Activated CD8-positive, alpha-beta memory T cell treated with anti-CD3 and anti-CD28 coated beads for 24 hours (primary cell): ENCODE measurements at regions not wholly inside any gene's neighbourhood (a gene's known extent, or its start where the extent isn't known, plus 50 kb on each side); places are given as distances from the start of the nearest gene placed in this dataset.

ENCODE experiments used
- DNase-seq: peaks from one replicate; pipeline ENCODE4 v3.0.0-alpha.2; 2020

DNA sequence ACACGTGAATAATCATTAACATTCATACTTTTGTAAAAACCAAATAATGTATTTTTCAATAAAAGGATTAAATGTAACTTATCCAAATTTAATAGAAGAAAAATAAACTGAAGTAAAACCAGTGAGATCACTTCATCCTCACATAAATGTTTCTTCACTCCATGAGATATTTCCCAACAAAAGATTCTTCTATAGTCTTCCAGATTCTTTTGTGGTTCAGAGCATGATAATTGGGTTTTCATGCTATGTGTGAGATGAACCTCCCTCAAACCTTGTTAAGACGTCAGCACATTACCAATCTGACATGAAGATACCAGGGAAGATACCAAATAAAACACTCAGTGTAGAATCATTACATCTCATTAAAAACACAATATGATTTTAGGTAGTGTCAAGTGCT, 62.9 kb upstream of the OXGR1 start:
- no peak for DNase-seq

GRCh38 chr13:97058391-97058790, 64.1 kb upstream of the OXGR1 start:
- no peak for DNase-seq

- DNase-seq, result no peak
Measured at GRCh38 chr13:97058926-97059325, 64.7 kb upstream of the OXGR1 start.

DNA sequence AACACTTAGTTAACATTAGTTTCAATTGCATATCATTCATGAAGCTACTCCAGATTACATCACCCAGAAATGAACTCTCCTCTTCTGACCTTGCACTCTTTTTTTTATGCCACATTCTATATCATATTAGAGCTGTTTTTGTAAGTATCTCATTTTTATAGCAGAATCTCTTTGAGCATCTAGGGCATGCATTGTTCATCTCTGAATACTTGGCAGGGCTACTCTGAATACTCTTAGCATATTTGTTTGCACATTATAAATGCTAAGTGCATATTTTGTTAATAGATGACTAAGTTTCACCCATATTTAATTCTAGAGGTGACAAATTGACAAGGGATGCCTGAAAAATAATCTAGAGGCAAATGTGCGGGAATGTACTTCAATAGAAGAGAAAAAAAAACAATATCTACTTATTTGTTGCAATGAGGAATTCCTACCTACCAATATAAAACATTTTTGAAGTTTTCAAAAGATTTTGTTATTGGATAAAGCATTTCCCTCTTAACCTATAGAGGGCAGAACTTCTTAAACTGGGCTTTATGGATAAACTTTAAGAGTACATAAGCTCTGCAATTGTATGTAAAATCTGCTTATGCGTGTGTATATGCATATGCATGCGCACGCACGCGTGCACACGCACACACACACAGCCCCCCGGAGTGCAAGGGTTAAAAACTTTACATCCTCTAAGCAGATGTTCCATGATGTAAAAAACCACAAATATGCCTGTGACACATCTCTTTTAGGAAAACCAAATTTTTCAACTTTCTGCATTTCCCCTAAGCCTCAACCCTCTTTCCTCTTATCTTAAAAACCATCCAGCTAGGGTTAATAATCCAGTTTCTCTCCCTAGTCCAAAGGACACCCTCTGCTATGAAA, 73.0 kb upstream of the OXGR1 start:
- no peak for DNase-seq

- DNase-seq, result no peak
Measured at GRCh38 chr13:97068151-97068550, 73.9 kb upstream of the OXGR1 start.

GRCh38 chr13:97069050-97069815, 75.0 kb upstream of the OXGR1 start:
- no peak for DNase-seq

GRCh38 chr13:97072297-97072696, 78.0 kb upstream of the OXGR1 start:
- DNase-seq, result no peak

- no peak for DNase-seq
Measured at GRCh38 chr13:97074618-97075017, 80.3 kb upstream of the OXGR1 start.

GRCh38 chr13:97076898-97077297, 82.6 kb upstream of the OXGR1 start:
- DNase-seq, result no peak

GRCh38 chr13:97077341-97077740, 83.1 kb upstream of the OXGR1 start:
- DNase-seq, result no peak

DNA sequence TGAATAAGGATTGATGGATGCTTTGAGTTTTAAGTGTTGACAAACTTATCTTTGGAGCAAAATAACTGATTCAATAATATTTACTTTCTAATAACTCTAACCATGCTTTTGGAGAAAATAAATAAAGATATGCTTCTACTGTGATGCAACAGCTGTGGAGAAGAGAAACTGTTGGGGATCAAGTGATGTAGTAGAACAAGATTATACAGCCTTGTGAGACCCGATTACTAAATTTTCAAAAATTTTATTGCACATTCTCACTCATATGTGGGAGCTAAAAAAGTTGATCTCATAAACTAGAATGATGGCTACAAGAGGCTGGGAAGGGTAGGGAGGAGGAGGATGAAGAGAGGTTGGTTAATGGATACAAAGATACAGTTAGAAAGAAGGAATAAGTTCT, 85.5 kb upstream of the OXGR1 start:
- DNase-seq, result no peak

GRCh38 chr13:97082461-97083207, 88.4 kb upstream of the OXGR1 start:
- no peak for DNase-seq

GRCh38 chr13:97091196-97091595, 96.9 kb upstream of the OXGR1 start:
- DNase-seq, result no peak

DNA sequence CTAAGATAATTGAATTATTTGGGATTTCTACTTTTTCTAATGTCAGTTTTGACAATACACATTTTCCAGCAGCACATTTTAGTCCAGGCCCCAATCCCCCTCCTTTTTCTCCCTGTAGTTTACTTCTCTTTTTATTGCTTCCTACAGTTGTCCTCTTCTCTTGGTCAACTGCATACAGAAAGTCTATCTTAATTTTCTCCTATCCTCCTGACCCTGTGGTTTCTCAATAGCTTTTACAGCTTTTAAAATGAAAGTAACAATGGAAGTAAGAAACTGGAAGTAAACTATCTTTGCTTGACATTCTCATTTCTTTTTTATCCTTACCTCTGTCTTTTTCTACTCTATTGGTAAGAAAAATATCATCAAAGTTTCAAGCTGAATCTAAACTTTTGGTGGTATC, 106.5 kb upstream of the OXGR1 start:
- DNase-seq, result no peak

DNA sequence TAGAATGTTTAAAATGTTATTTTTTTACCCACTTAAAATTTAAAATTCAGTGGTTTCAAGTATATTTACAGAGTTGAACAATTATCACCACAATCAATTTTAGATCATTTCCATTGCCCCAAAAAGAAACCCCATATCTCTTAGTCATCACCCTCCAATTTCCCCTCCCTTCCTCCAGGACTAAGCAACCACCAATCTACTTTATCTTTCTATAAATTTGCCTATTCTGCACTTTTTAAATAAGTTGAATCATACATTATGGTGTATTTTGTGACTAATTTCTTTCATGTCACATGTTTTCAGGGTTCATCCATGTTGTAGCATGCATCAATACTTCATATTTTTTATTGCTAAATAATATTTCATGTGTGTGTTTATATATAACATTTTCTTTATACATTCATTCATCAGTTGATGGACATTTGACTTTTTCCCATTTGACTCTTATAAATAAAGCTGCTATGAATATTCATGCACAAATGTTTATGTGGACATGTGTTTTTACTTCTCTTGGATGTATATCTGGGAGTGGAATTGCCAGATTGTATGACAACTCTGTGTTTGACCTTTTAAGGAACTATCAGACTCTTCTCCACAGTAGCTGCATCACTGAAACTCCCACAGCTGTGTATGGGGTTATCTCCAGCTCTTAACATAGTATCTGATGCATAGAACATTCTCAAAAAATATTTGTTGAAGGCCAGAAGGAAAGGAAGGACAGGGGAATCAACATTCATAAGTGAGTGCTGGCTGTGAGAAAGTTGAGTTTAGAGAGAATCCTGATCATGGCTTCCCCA, 107.8 kb upstream of the OXGR1 start:
- no peak for DNase-seq

GRCh38 chr13:97106323-97106722, 112.0 kb upstream of the OXGR1 start:
- no peak for DNase-seq

DNA sequence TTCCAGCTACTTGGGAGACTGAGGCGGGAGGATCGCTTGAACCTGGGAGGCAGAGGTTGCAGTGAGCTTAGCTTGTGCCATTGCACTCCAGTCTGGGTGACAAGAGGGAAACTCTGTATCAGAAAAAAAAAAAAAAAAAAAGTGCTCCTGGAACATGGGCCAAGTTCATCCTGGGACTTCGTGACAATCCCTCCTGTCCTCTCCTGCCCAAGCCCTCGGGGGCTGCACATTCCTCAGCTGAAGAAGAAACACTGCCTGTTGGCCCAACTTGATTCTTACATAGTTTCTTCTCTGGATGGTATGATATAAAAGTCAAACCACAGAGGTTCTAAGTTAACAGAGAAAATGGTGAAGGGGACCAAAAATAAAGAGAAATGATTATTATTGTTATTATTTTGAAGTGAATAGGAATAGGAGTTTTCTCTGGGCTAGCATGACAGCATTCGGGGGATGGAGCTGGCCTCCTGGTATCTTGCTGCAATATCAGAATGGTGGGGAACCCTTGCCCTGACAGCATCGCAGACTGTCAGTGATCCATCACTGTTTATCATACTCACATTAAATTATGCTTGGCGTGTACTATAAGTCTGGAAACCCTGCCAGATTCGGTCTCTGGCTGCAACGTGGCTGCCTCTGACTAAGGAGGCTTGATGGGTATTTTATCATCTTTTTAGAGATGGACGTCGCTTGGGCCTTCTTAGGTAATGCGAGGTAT, 113.7 kb upstream of the OXGR1 start:
- DNase-seq, result no peak

DNA sequence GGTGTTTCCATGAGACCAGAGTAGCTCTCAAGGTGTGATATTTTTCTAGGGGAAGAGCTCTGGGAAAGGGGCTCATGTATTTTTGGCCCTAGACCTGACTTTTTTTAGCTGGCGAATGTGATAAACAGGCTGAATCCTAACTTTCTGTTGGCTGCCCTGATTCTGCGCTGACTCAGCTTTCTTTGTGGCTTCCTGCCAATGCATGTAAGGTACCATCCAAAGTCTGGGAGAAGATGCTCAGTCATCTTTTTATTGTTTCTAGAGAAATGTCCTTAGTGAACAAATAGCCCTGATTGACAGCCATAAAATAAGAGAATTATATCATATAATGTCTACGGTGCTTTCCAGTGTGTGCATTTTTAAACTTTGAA, 113.6 kb upstream of the MBNL2 start:
- DNase-seq, result no peak

DNA sequence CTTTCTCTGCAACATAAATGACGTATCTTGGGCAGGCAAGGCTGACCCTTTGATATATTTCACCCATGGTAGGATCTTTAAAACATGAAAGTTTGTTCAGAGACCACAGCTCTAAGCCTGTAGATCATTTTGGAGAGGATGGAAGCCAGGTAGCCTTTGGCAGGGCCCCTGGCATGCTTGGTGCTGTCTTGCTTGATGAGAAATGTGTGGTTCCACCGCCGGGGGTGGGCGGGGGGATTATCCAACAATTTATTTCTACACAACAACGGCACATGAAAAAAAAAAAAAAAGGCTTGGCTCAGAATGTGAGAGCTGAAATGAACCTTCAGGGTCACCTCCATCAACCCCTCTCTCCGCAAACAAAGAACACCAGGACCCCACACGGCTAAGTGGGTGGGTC, 112.9 kb upstream of the MBNL2 start:
- DNase-seq, result no peak

- peak; percentile 94 for DNase-seq
Measured at GRCh38 chr13:97109841-97110492, 112.2 kb upstream of the MBNL2 start.

DNA sequence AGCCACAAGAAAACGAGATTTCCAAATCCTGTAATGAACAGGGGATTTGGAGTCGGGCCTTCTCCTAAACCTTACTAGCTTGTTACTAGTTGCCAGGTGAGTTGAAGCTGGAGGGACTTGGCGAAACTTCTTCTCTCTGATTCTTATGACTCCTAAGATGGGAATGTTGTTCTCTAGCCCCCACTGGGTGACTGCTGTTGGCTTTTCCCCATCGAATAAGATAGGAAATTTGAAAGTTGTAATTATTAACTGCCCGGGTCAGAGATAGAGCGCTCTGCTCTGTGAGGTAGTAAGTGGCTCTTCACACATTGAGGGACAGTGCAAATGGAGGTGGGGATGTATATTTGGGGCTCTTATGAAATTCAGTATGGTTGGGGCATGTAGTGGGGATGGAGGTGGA, 111.2 kb upstream of the MBNL2 start:
- no peak for DNase-seq

GRCh38 chr13:97111756-97112155, 110.4 kb upstream of the MBNL2 start:
- no peak for DNase-seq
